GM23338 (cell line): ENCODE measurements at regions not wholly inside any gene's neighbourhood (a gene's known extent, or its start where the extent isn't known, plus 50 kb on each side); places are given as distances from the start of the nearest gene placed in this dataset.

Source experiments
- JUNB ChIP-seq: IDR thresholded peaks from one replicate; pipeline ENCODE4 v1.6.1; 2016; ENCODE audit warnings: antibody characterized with exemption; ENCODE audit not compliant: unreplicated experiment
- NANOG ChIP-seq: IDR thresholded peaks from 2 replicates; pipeline ENCODE4 v1.6.1; 2016; ENCODE audit warnings: antibody characterized with exemption, borderline replicate concordance
- TF ChIP-seq, protein P1 (sequence below), 2 experiments: fragments of 200-600 bp in 1 of 2; sonication (generic) in 1 of 2; conservative IDR thresholded peaks; 2 replicates each; pipeline versions ENCODE4 v1.5.1 to v1.6.1; 2016 to 2017; ENCODE audit warnings: antibody characterized with exemption in 2 of 2, low read depth in 2 of 2, mild to moderate bottlenecking in 2 of 2, moderate library complexity in 1 of 2

DNA sequence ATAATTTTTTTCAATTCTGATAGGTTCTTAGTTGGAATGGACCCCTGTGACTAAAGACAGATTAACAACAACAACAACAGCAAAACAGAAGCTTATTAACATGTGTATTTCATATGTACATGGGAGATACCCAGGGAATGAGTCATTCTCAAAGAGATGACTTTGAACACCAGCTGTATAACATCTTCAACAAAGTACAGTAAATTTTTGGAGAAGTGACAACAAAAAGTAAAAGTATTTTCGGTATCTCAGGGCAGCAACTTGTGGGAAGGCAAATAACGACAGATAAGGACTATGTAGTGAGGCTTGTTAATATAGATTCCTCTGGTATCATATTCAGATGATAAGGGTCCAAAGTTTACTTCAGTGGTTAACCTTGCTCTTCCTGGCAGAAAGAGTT lies 573.4 kb upstream of the RAG2 start:
- TF ChIP-seq, protein P1, sequence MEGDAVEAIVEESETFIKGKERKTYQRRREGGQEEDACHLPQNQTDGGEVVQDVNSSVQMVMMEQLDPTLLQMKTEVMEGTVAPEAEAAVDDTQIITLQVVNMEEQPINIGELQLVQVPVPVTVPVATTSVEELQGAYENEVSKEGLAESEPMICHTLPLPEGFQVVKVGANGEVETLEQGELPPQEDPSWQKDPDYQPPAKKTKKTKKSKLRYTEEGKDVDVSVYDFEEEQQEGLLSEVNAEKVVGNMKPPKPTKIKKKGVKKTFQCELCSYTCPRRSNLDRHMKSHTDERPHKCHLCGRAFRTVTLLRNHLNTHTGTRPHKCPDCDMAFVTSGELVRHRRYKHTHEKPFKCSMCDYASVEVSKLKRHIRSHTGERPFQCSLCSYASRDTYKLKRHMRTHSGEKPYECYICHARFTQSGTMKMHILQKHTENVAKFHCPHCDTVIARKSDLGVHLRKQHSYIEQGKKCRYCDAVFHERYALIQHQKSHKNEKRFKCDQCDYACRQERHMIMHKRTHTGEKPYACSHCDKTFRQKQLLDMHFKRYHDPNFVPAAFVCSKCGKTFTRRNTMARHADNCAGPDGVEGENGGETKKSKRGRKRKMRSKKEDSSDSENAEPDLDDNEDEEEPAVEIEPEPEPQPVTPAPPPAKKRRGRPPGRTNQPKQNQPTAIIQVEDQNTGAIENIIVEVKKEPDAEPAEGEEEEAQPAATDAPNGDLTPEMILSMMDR (conservative IDR thresholded peaks at IDR 0.05; ENCODE audit: low read depth in 2 of 2): no peak
- TF ChIP-seq JUNB (no peak), NANOG (no peak)
